KMS-11 (cell line): ENCODE measurements at regions not wholly inside any gene's neighbourhood (a gene's known extent, or its start where the extent isn't known, plus 50 kb on each side); places are given as distances from the start of the nearest gene placed in this dataset.
A peak's percentile ranks its signal among the peaks of the same experiment; 100 is the strongest.

Experiments used
- H2AFZ ChIP-seq: fragments of 200-600 bp; sonication (generic); 2 replicates; pipeline ENCODE4 v1.6.1; 2016; ENCODE audit warnings: antibody characterized with exemption, mixed run types, low read depth
- H3K27ac ChIP-seq: fragments of 200-600 bp; sonication (generic); 2 replicates; pipeline ENCODE4 v1.6.1; 2016; ENCODE audit warnings: mild to moderate bottlenecking, mixed run types
- H3K27me3 ChIP-seq: fragments of 200-600 bp; sonication (generic); 2 replicates; pipeline ENCODE4 v1.6.1; 2017; ENCODE audit warnings: mild to moderate bottlenecking, low read depth, mixed run types, moderate library complexity; ENCODE audit not compliant: insufficient read depth
- H3K36me3 ChIP-seq: fragments of 200-600 bp; sonication (generic); 2 replicates; pipeline ENCODE4 v1.6.1; 2017; ENCODE audit warnings: mild to moderate bottlenecking, mixed run types; ENCODE audit not compliant: insufficient read depth
- H3K4me1 ChIP-seq: fragments of 200-600 bp; sonication (generic); 2 replicates; pipeline ENCODE4 v1.6.1; 2016; ENCODE audit warnings: mild to moderate bottlenecking, low read depth, mixed run types; ENCODE audit not compliant: poor library complexity, severe bottlenecking
- H3K4me2 ChIP-seq: fragments of 200-600 bp; sonication (generic); 2 replicates; pipeline ENCODE4 v1.7.0; 2016; ENCODE audit warnings: mild to moderate bottlenecking, mixed run types
- H3K4me3 ChIP-seq: fragments of 200-600 bp; sonication (generic); IDR thresholded peaks from 2 replicates; pipeline ENCODE4 v1.6.1; 2017; ENCODE audit warnings: low read depth, low read length, mixed read lengths; ENCODE audit not compliant: insufficient read depth
- H3K79me2 ChIP-seq: fragments of 200-600 bp; sonication (generic); 2 replicates; pipeline ENCODE4 v1.6.1; 2016; ENCODE audit warnings: low read depth, mixed run types; ENCODE audit not compliant: insufficient read depth
- H3K9ac ChIP-seq: fragments of 200-600 bp; sonication (generic); 2 replicates; pipeline ENCODE4 v1.6.1; 2016; ENCODE audit warnings: mild to moderate bottlenecking, mixed run types
- H4K20me1 ChIP-seq: fragments of 200-600 bp; sonication (generic); 2 replicates; pipeline ENCODE4 v1.6.1; 2016; ENCODE audit warnings: mild to moderate bottlenecking, mixed run types; ENCODE audit not compliant: insufficient read depth
- CTCF ChIP-seq: fragments of 200-600 bp; sonication (generic); conservative IDR thresholded peaks from 2 replicates; pipeline ENCODE4 v1.6.1; 2017; ENCODE audit warnings: low read depth, mild to moderate bottlenecking, antibody characterized with exemption, low read length, moderate library complexity, mixed read lengths

GRCh38 chr1:235925016-235925415, 58.3 kb upstream of the LYST start:
- H2AFZ ChIP-seq, result no peak overlapping the region
- H4K20me1 ChIP-seq, result no peaks in the 10 kb centered on the region
- no peaks in the 10 kb centered on the region for H3K36me3 ChIP-seq
- no peaks in the 10 kb centered on the region for H3K27me3 ChIP-seq
- H3K4me2 ChIP-seq, result no peak overlapping the region
- H3K4me1 ChIP-seq, result peaks cover 58% of the 10 kb centered on the region
- no peak overlapping the region for H3K4me3 ChIP-seq
- H3K9ac ChIP-seq, result no peak overlapping the region
- H3K79me2 ChIP-seq, result no peaks in the 10 kb centered on the region
- TF ChIP-seq CTCF, result no peak
- H3K27ac ChIP-seq, result no peak overlapping the region

DNA sequence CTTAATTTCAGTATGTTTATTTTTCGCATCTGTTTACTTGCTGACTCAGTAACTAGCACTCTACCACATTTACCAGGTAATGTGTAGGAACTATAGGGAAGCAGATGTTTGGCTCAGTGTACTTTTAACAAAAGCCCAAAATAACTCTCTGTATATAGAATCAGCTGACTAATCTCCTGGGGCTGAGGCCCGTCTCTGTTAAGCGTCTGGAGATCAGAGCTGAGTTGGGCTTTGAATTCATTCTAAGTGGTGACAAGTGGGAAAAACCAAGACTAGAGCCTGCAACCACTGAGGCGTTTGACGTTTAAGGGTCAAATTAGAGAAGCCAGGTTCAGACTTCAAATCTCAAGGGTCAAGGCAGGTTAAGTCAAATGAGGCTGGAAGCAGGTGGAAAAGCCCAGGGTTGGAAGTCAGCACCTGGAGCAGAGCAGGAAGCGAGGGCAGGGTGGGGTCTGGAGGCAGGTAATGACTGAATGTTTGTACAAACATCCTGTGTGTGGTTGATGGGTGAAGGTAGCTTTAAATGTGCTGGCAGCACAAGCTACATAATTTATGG, 56.8 kb upstream of the LYST start:
- Histone ChIP-seq H3K4me3 (no peak overlapping the region), H3K4me2 (peak overlapping the region; percentile 49), H3K27me3 (no peaks in the 10 kb centered on the region), H4K20me1 (no peaks in the 10 kb centered on the region), H3K27ac (peak overlapping the region; percentile 53), H3K4me1 (peaks cover 61% of the 10 kb centered on the region), H3K36me3 (no peaks in the 10 kb centered on the region), H3K9ac (peak overlapping the region; percentile 13; the same call in 1 of the 2 replicates), H3K79me2 (no peaks in the 10 kb centered on the region), H2AFZ (peak overlapping the region; percentile 57)
- no peak for TF ChIP-seq CTCF

DNA sequence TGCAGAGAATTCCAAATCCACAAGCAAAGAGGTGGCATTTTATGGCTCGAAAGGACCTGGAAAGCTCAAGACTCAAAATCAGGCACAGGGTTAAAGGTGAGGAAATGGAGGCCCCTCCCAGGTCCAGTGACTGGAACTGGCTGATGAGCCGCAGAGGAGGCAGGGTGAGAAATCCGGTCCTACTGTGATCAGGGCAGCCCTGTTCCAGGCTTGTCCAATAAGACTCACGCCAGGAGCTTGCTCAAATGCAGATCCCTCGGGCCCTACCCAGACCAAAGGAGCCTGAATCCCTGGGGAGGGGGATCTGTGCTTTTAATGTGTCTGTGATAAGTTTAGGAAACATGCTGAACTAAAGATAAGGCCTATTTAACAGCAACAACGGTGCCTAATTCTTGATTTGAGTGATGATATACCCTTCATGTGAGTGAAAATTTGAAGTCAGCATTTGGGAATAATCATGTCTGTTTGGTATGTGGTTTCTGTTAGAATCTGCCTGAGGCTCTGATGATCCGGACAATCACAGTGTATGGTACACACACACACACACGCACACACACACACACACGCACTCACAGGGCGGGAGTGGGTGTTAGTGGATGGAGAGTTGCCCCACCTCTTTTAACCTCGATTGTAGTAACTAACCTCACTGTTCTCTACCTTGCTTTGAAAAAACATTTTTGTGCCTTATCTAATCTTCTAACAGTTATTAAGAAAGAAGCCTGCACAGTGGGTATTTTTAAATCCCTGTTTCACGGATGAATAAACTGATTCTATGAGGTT, 54.1 kb upstream of the LYST start:
- Histone ChIP-seq H3K27ac (peak overlapping the region; percentile 77), H3K9ac (peak overlapping the region; percentile 11; the same call in 1 of the 2 replicates), H4K20me1 (no peaks in the 10 kb centered on the region), H2AFZ (peak overlapping the region; percentile 29; the same call in 1 of the 2 replicates), H3K79me2 (no peaks in the 10 kb centered on the region), H3K4me2 (peak overlapping the region; percentile 80; the same call in 1 of the 2 replicates), H3K36me3 (no peaks in the 10 kb centered on the region), H3K4me3 (no peak overlapping the region), H3K4me1 (peaks cover 80% of the 10 kb centered on the region), H3K27me3 (no peaks in the 10 kb centered on the region)
- TF ChIP-seq CTCF, result no peak

DNA sequence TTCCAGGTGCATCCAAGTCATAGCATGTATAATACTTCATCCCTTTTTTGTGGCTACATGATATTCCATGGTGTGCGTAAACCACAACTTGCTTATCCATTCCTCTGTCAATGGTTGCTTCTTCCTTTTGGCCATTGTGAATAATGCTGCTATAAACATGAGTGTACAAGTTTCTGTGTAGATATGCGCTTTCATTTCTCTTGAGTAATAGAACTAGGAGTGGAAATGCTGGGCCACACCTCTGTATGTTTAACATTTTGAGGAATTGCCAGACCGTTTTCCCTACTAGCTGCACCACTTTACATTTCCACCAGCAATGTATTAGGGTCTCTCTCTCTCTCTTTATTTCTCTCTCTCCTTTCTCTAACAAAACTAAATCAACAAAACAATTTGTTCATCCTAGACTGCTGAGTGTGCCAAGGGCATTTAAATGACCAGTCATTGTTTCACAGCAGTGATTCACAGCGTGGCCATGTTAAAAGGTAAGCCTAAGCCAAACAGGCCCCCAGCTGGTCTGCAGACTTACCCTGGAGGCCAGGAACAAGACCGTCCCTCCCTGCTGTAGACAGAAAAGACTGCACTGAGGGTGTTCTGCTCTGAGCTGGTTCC, 53.2 kb upstream of the LYST start:
- Histone ChIP-seq H3K4me3 (peak overlapping the region; percentile 49), H3K9ac (peak overlapping the region; percentile 11; the same call in 1 of the 2 replicates)

More for the DNA sequence above, 53.2 kb upstream of the LYST start:
- Histone ChIP-seq H3K27ac (peak overlapping the region; percentile 77), H4K20me1 (no peaks in the 10 kb centered on the region), H3K79me2 (no peaks in the 10 kb centered on the region), H2AFZ (peak overlapping the region; percentile 29), H3K36me3 (no peaks in the 10 kb centered on the region), H3K4me2 (peak overlapping the region; percentile 80), H3K27me3 (no peaks in the 10 kb centered on the region), H3K4me1 (peaks cover 80% of the 10 kb centered on the region)
- TF ChIP-seq CTCF, result no peak
